Fibroblast of villous mesenchyme (primary cell): ENCODE measurements at regions not wholly inside any gene's neighbourhood (a gene's known extent, or its start where the extent isn't known, plus 50 kb on each side); places are given as distances from the start of the nearest gene placed in this dataset.

Experiments used
- DNase-seq: peaks from one replicate; pipeline ENCODE4 v3.0.0-alpha.2; 2010; ENCODE audit warnings: low read depth
- H3K4me3 ChIP-seq: 2 replicates; pipeline ENCODE4 v1.5.1; 2011; ENCODE audit warnings: low read depth, mild to moderate bottlenecking, low read length
- TF ChIP-seq, protein P1 (sequence below): IDR thresholded peaks from 2 replicates; pipeline ENCODE4 v1.5.1; 2012; ENCODE audit warnings: low read depth, mild to moderate bottlenecking, low read length; ENCODE audit not compliant: insufficient read depth

GRCh38 chr5:3695818-3696217 lies 100.2 kb downstream of the IRX1 start:
- no peak for DNase-seq
- TF ChIP-seq, protein P1, sequence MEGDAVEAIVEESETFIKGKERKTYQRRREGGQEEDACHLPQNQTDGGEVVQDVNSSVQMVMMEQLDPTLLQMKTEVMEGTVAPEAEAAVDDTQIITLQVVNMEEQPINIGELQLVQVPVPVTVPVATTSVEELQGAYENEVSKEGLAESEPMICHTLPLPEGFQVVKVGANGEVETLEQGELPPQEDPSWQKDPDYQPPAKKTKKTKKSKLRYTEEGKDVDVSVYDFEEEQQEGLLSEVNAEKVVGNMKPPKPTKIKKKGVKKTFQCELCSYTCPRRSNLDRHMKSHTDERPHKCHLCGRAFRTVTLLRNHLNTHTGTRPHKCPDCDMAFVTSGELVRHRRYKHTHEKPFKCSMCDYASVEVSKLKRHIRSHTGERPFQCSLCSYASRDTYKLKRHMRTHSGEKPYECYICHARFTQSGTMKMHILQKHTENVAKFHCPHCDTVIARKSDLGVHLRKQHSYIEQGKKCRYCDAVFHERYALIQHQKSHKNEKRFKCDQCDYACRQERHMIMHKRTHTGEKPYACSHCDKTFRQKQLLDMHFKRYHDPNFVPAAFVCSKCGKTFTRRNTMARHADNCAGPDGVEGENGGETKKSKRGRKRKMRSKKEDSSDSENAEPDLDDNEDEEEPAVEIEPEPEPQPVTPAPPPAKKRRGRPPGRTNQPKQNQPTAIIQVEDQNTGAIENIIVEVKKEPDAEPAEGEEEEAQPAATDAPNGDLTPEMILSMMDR = no peak
- no peak overlapping the region for H3K4me3 ChIP-seq

GRCh38 chr5:3698412-3698811 lies 102.8 kb downstream of the IRX1 start:
- H3K4me3 ChIP-seq = no peak overlapping the region
- TF ChIP-seq, protein P1 = no peak
- DNase-seq = no peak

GRCh38 chr5:3701694-3702093 lies 106.1 kb downstream of the IRX1 start:
- TF ChIP-seq, protein P1 = no peak
- DNase-seq = no peak

DNA sequence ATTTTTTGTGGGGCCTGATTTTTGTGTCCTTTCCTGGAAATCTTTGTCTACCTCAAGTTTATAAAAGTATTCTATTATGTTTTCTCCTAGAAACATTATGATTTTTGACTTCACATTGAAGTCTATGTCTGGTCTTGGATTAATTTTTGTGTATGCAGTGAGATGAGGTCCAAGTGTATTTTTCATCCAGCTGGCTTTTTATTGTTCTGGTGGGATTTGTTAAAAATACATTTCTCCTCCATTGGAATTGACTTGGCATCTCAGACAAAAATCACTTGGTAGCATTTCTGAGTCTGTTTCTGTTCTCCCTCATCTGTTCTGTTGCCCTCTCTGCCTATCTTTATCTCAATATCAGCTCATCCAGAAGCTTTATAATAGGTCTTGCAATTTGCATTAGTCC lies 109.0 kb downstream of the IRX1 start:
- H3K4me3 ChIP-seq = no peak overlapping the region
- DNase-seq = no peak
- TF ChIP-seq, protein P1 = no peak

More at GRCh38 chr5:3701694-3702093, 106.1 kb downstream of the IRX1 start:
- no peak overlapping the region for H3K4me3 ChIP-seq

- no peak for DNase-seq
- TF ChIP-seq, protein P1 = no peak
- no peak overlapping the region for H3K4me3 ChIP-seq
Observed at GRCh38 chr5:3709068-3709716, 113.6 kb downstream of the IRX1 start.

DNA sequence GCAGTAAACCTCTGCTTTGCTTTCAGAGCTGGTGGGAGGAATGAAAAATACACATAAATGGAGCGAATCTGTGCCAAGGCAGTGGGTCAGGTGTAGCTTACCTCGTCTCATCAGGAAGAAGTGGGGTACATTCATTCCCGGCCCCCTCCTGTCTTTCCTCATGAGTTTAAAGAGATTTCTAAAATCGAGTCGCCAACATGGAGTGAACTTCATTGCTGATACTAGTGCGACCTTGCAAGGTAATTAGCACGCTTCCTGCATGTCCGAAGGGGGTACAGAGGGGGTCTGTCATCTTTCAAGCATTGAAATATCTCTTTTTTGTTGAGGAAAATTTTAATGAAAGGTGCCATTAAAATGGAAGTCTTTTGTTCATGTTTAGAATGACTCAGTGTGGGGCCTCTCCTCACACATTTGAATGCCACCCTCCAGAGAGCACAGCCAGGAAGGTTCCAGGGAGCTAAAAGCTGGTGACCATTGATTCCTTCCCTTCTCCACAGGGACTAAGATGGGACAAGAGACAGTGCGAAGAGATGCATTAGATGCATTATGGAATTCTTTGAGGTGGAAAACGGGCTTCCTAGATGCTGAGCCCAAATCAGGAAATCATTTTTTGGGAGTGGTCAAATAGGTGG lies 114.2 kb downstream of the IRX1 start:
- TF ChIP-seq, protein P1 = no peak
- no peak for DNase-seq
- H3K4me3 ChIP-seq = no peak overlapping the region

DNA sequence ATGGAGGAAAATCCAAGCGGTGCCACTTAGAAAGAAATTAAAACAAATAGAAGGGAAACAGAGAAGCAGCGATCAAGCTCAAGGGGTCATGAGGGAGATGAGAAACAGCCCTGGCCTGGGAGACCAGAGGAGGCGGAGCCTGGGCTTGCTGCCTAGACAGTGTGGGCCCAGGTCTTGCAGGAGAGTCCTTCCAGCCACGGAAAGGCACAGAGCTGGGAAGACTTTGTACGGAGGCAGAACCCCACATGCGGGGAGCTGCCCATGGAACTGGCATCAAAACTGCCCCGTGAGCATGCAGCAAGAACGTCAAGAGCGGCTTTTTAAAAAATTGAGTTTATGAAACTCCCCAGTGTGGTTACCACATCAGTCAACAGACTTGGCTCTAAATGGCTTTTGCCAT lies 119.4 kb downstream of the IRX1 start:
- TF ChIP-seq, protein P1 = no peak
- DNase-seq = no peak
- no peak overlapping the region for H3K4me3 ChIP-seq
